C4-2B (cell line): ENCODE measurements at regions not wholly inside any gene's neighbourhood (a gene's known extent, or its start where the extent isn't known, plus 50 kb on each side); places are given as distances from the start of the nearest gene placed in this dataset.

Experiments used
- H3K27ac ChIP-seq: fragments of 450-650 bp; 2 replicates; pipeline ENCODE4 v1.5.1; 2017
- CTCF ChIP-seq: fragments of 450-650 bp; conservative IDR thresholded peaks from 2 replicates; pipeline ENCODE4 v1.5.1; 2017; ENCODE audit warnings: mild to moderate bottlenecking
- ZFX ChIP-seq: fragments of 450-650 bp; IDR thresholded peaks from 2 replicates; pipeline ENCODE4 v1.6.1; 2017

GRCh38 chr2:234259440-234259839, 208.9 kb downstream of the SPP2 start:
- TF ChIP-seq ZFX (no peak), CTCF (no peak)
- H3K27ac ChIP-seq, result no peak overlapping the region

GRCh38 chr2:234258562-234259141, 208.2 kb downstream of the SPP2 start:
- no peak for TF ChIP-seq ZFX
- TF ChIP-seq CTCF, result no peak
- no peak overlapping the region for H3K27ac ChIP-seq

DNA sequence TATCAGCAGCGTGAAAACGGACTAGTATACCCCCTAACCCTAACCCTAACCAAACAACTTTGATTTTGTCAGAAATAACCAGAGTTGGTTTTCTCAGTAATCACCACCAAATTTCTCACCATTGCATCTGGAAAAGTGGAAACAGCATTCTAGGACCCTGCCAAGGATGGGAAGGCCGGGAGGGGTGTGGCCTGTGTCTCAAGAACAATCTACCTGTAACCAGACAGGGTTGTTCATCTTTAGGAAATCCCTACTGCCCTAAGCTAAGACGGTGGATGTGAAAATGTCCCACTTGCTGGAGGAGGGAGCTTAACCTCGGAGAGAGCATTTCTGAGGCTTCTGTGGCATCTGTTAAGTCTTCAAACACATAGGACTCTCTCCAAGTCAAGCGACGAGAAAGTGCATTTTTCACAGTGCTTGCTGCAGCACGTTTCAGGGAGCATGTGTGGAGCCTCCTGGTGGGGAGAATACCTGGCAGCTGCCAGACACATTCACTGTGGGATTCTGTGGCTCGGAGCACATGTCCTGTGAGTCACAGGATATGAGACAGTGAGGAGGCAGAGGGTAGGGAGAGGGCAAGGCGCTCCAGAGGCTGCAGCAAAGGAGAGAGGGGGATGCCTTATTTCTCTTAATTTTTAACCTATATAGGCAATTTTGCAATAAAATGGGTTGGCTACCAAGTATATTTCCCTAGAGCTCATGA, 207.5 kb downstream of the SPP2 start:
- TF ChIP-seq CTCF (peak; percentile 33), ZFX (no peak)
- no peak overlapping the region for H3K27ac ChIP-seq

GRCh38 chr2:234256516-234256915, 206.0 kb downstream of the SPP2 start:
- TF ChIP-seq ZFX, result no peak
- TF ChIP-seq CTCF, result no peak
- H3K27ac ChIP-seq, result no peak overlapping the region

GRCh38 chr2:234254783-234255521, 204.4 kb downstream of the SPP2 start:
- no peak overlapping the region for H3K27ac ChIP-seq
- TF ChIP-seq CTCF (no peak), ZFX (no peak)

GRCh38 chr2:234252772-234253171, 202.3 kb downstream of the SPP2 start:
- TF ChIP-seq CTCF, result no peak
- no peak for TF ChIP-seq ZFX
- no peak overlapping the region for H3K27ac ChIP-seq
